RKO (cell line): ENCODE measurements at regions not wholly inside any gene's neighbourhood (a gene's known extent, or its start where the extent isn't known, plus 50 kb on each side); places are given as distances from the start of the nearest gene placed in this dataset.
"Not testable (repeated sequence)": the region's sequence is repeated elsewhere in the genome, so short reads cannot be mapped to it uniquely, and the experiment has no call there.

Source experiments
- DNase-seq: peaks from one replicate; pipeline ENCODE4 v3.0.0-alpha.2; 2016; ENCODE audit warnings: low spot score

- no peak for DNase-seq
These were observed 394.6 kb upstream of the PTCHD4 start for GRCh38 chr6:48505621-48506020.

- not testable (repeated sequence) for DNase-seq
These were observed 382.4 kb upstream of the PTCHD4 start for GRCh38 chr6:48493432-48493831.

GRCh38 chr6:48490658-48491057 lies 379.7 kb upstream of the PTCHD4 start:
- no peak for DNase-seq

- peak; percentile 4 for DNase-seq
These were observed 375.9 kb upstream of the PTCHD4 start for GRCh38 chr6:48486876-48487275.

GRCh38 chr6:48486373-48486772 lies 375.4 kb upstream of the PTCHD4 start:
- DNase-seq = no peak

GRCh38 chr6:48476257-48476656 lies 365.3 kb upstream of the PTCHD4 start:
- peak; percentile 2 for DNase-seq

- no peak for DNase-seq
These were observed 364.3 kb upstream of the PTCHD4 start for GRCh38 chr6:48475275-48475674.

- no peak for DNase-seq
These were observed 363.8 kb upstream of the PTCHD4 start for GRCh38 chr6:48474830-48475229.

GRCh38 chr6:48474136-48474535 lies 363.1 kb upstream of the PTCHD4 start:
- no peak for DNase-seq

- no peak for DNase-seq
These were observed 361.5 kb upstream of the PTCHD4 start for GRCh38 chr6:48472535-48472934.

- DNase-seq = no peak
These were observed 361.1 kb upstream of the PTCHD4 start for GRCh38 chr6:48472091-48472490.

- DNase-seq = no peak
These were observed 360.3 kb upstream of the PTCHD4 start for GRCh38 chr6:48471326-48471725.

- DNase-seq = no peak
These were observed 338.0 kb upstream of the PTCHD4 start for GRCh38 chr6:48449002-48449401.

GRCh38 chr6:48447251-48447650 lies 336.3 kb upstream of the PTCHD4 start:
- DNase-seq = no peak

GRCh38 chr6:48429610-48430009 lies 318.6 kb upstream of the PTCHD4 start:
- DNase-seq = no peak

- DNase-seq = no peak
These were observed 318.0 kb upstream of the PTCHD4 start for GRCh38 chr6:48429021-48429420.

GRCh38 chr6:48426636-48427035 lies 315.6 kb upstream of the PTCHD4 start:
- peak; percentile 4 for DNase-seq

- DNase-seq = no peak
These were observed 312.8 kb upstream of the PTCHD4 start for GRCh38 chr6:48423640-48424365.

- no peak for DNase-seq
These were observed 309.0 kb upstream of the PTCHD4 start for GRCh38 chr6:48419992-48420391.

GRCh38 chr6:48417927-48418326 lies 306.9 kb upstream of the PTCHD4 start:
- DNase-seq = no peak

GRCh38 chr6:48412656-48413055 lies 301.7 kb upstream of the PTCHD4 start:
- DNase-seq = no peak

GRCh38 chr6:48404927-48405326 lies 293.9 kb upstream of the PTCHD4 start:
- DNase-seq = no peak

- DNase-seq = no peak
These were observed 292.6 kb upstream of the PTCHD4 start for GRCh38 chr6:48403587-48403986.

- no peak for DNase-seq
These were observed 290.0 kb upstream of the PTCHD4 start for GRCh38 chr6:48401016-48401415.
